PC-9 (cell line): ENCODE measurements at regions not wholly inside any gene's neighbourhood (a gene's known extent, or its start where the extent isn't known, plus 50 kb on each side); places are given as distances from the start of the nearest gene placed in this dataset.
"Not testable (repeated sequence)": the region's sequence is repeated elsewhere in the genome, so short reads cannot be mapped to it uniquely, and the experiment has no call there.

Experiments used
- BruUV-seq: library from RNA; stranded (reverse); fragments of 400-500 nt; replicated peaks from 2 replicates; lab custom pipeline; 2021; lab: Mats Ljungman, UMichigan
- CTCF ChIA-PET: fragments of 300-600 bp; sonication (Branson Sonifier 250); formaldehyde crosslinking; loops from one replicate; lab custom pipeline; 2022; ENCODE audit warnings: antibody characterized with exemption; lab: Charles Lee
- POLR2A ChIA-PET: fragments of 300-600 bp; sonication (Branson Sonifier 250); formaldehyde crosslinking; loops from one replicate; lab custom pipeline; 2022; ENCODE audit warnings: antibody characterized with exemption; ENCODE audit not compliant: unreplicated experiment; lab: Charles Lee
- DNase-seq, 2 experiments: peaks; one replicate each; pipeline versions ENCODE4 v3.0.0 to v3.0.0-alpha.2; 2015 to 2022; ENCODE audit warnings: mixed read lengths in 1 of 2
- H2AFZ ChIP-seq: fragments of 200-600 bp; sonication (generic); 2 replicates; pipeline ENCODE4 v1.8.1; 2017; ENCODE audit warnings: antibody characterized with exemption
- H3F3A ChIP-seq: fragments of 200-600 bp; sonication (generic); 2 replicates; pipeline ENCODE4 v1.8.1; 2017; ENCODE audit warnings: antibody characterized with exemption, mild to moderate bottlenecking, low read depth; ENCODE audit not compliant: insufficient read depth
- H3K27ac ChIP-seq: fragments of 200-600 bp; sonication (generic); 2 replicates; pipeline ENCODE4 v1.6.1; 2016; ENCODE audit warnings: mixed run types
- H3K27me3 ChIP-seq: fragments of 200-600 bp; sonication (generic); 2 replicates; pipeline ENCODE4 v1.6.1; 2016; ENCODE audit warnings: low read depth, mixed run types; ENCODE audit not compliant: insufficient read depth
- H3K36me3 ChIP-seq: fragments of 200-600 bp; sonication (generic); 2 replicates; pipeline ENCODE4 v1.6.1; 2016; ENCODE audit warnings: low read depth, mixed run types
- H3K4me1 ChIP-seq: fragments of 200-600 bp; sonication (generic); replicated peaks from 2 replicates; pipeline ENCODE4 v1.6.1; 2016; ENCODE audit warnings: mixed run types; ENCODE audit not compliant: insufficient read depth
- H3K4me2 ChIP-seq: fragments of 200-600 bp; sonication (generic); 2 replicates; pipeline ENCODE4 v1.6.1; 2017; ENCODE audit warnings: mixed run types
- H3K4me3 ChIP-seq: fragments of 200-600 bp; sonication (generic); 2 replicates; pipeline ENCODE4 v1.6.1; 2016; ENCODE audit warnings: mixed run types
- H3K79me2 ChIP-seq: fragments of 200-600 bp; sonication (generic); 2 replicates; pipeline ENCODE4 v1.6.1; 2017; ENCODE audit warnings: low read depth, mixed run types
- H3K9me2 ChIP-seq: fragments of 200-600 bp; sonication (generic); 2 replicates; pipeline ENCODE4 v1.8.1; 2017; ENCODE audit warnings: mild to moderate bottlenecking; ENCODE audit not compliant: insufficient read depth
- H3K9me3 ChIP-seq: fragments of 200-600 bp; sonication (generic); 2 replicates; pipeline ENCODE4 v1.8.1; 2016; ENCODE audit warnings: low read depth; ENCODE audit not compliant: insufficient read depth
- H4K20me1 ChIP-seq: fragments of 200-600 bp; sonication (generic); 2 replicates; pipeline ENCODE4 v1.8.1; 2017; ENCODE audit not compliant: insufficient read depth
- EZH2 ChIP-seq: fragments of 200-600 bp; sonication (generic); IDR thresholded peaks from 2 replicates; pipeline ENCODE4 v1.8.0; 2017; ENCODE audit warnings: antibody characterized with exemption, low read depth
- intact Hi-C: fragments of 100-400 bp; cut with micrococcal nuclease; formaldehyde crosslinking; loops from one replicate; pipeline ENCODE4 v1.10.0; 2022; ENCODE audit not compliant: unreplicated experiment
- TF ChIP-seq, protein P1 (sequence below): fragments of 200-600 bp; sonication (generic); conservative IDR thresholded peaks from 2 replicates; pipeline ENCODE4 v1.6.1; 2017; ENCODE audit warnings: mixed run types, antibody characterized with exemption, mild to moderate bottlenecking, moderate library complexity

DNA sequence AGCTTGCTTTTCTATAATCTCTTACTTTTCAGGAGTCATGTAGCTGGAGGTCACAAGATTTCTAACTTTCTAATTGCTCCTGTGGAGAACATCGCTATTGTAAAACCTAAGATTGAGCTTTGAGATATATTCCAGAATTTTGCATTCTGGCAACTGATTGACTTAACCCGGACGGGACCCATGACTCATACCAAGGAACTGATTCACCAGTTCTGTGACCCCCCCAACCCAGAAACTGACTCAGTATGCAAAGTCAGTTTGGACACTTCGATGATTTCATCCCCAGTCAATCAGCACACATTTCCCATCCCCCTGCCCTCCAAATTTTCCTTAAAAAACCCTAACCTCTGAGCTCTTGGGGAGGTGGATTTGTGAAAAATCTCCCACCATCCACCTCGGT lies 396.5 kb upstream of the GBE1 start:
- no peaks in the 10 kb centered on the region for H3K9me2 ChIP-seq
- no peaks in the 10 kb centered on the region for H3K36me3 ChIP-seq
- H3K4me3 ChIP-seq = no peak overlapping the region
- no peaks in the 10 kb centered on the region for H3F3A ChIP-seq
- H2AFZ ChIP-seq = no peak overlapping the region
- no peaks in the 10 kb centered on the region for H3K9me3 ChIP-seq
- H3K4me2 ChIP-seq = no peak overlapping the region
- no peaks in the 10 kb centered on the region for H3K79me2 ChIP-seq
- no peaks in the 10 kb centered on the region for H4K20me1 ChIP-seq
- CTCF ChIA-PET = interaction anchor here (0.6 kb wide), 1 partner anchor 88 kb away, joined by 4 read pairs; no protein-coding TSS in a partner anchor
- TF ChIP-seq EZH2 = no peak
- TF ChIP-seq, protein P1, sequence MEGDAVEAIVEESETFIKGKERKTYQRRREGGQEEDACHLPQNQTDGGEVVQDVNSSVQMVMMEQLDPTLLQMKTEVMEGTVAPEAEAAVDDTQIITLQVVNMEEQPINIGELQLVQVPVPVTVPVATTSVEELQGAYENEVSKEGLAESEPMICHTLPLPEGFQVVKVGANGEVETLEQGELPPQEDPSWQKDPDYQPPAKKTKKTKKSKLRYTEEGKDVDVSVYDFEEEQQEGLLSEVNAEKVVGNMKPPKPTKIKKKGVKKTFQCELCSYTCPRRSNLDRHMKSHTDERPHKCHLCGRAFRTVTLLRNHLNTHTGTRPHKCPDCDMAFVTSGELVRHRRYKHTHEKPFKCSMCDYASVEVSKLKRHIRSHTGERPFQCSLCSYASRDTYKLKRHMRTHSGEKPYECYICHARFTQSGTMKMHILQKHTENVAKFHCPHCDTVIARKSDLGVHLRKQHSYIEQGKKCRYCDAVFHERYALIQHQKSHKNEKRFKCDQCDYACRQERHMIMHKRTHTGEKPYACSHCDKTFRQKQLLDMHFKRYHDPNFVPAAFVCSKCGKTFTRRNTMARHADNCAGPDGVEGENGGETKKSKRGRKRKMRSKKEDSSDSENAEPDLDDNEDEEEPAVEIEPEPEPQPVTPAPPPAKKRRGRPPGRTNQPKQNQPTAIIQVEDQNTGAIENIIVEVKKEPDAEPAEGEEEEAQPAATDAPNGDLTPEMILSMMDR = no peak
- POLR2A ChIA-PET = no interaction called here
- H3K27me3 ChIP-seq = no peaks in the 10 kb centered on the region
- no peak overlapping the region for H3K27ac ChIP-seq
- BruUV-seq = no TSS peak
- DNase-seq = no peak
- H3K4me1 ChIP-seq = peaks cover 9% of the 10 kb centered on the region
- intact Hi-C loops = no loop called here

DNA sequence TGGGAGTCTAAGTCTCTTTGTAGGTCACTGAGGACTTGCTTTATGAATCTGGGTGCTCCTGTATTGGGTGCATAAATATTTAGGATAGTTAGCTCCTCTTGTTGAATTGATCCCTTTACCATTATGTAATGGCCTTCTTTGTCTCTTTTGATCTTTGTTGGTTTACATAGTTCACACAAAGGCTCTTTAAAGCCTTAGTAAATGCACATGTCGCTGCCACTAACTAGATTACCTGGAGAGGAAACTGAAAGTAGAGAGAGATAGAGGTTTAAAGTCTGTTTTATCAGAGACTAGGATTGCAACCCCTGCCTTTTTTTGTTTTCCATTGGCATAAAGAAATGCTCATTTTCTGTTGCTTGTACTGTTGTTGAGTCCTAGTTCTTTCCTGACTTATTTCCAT lies 392.4 kb upstream of the GBE1 start:
- POLR2A ChIA-PET, H3K4me3 ChIP-seq, H3K27me3 ChIP-seq, H3K4me2 ChIP-seq, H3K79me2 ChIP-seq, H4K20me1 ChIP-seq, DNase-seq, H3K36me3 ChIP-seq, H3F3A ChIP-seq, H2AFZ ChIP-seq, H3K9me2 ChIP-seq, H3K27ac ChIP-seq, H3K4me1 ChIP-seq, H3K9me3 ChIP-seq, BruUV-seq, intact Hi-C loops, CTCF ChIA-PET: not testable (repeated sequence)

DNA sequence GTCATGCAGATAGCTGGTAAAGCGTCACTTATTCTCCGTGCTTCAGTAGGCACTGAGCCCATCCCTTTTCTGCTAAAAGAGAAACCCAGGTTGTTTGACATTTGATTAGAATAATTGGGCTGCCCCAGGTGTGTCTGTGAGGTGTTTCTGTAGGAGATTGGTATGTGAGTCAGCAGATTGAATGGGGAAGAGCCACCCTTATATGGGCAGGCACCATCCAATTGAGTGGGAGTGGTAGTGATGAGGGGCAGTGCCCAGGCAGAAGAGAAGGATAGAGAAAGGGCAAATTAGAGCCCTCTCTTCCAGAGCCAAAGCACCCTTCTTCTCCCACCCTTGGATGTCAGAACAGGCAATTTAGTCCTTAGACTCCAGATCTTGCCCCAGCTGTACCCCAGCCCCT lies 384.3 kb upstream of the GBE1 start:
- Histone ChIP-seq H3F3A (no peaks in the 10 kb centered on the region), H3K9me3 (no peaks in the 10 kb centered on the region), H3K79me2 (no peaks in the 10 kb centered on the region), H2AFZ (no peak overlapping the region), H3K27me3 (no peaks in the 10 kb centered on the region), H3K27ac (no peak overlapping the region), H3K9me2 (no peaks in the 10 kb centered on the region), H4K20me1 (no peaks in the 10 kb centered on the region), H3K4me1 (no peaks in the 10 kb centered on the region), H3K4me3 (no peak overlapping the region), H3K4me2 (no peak overlapping the region), H3K36me3 (no peaks in the 10 kb centered on the region)
- TF ChIP-seq EZH2 = no peak
- TF ChIP-seq, protein P1 = no peak
- BruUV-seq = no TSS peak
- intact Hi-C loops = no loop called here
- ChIA-PET CTCF (no interaction called here), POLR2A (no interaction called here)
- no peak for DNase-seq

DNA sequence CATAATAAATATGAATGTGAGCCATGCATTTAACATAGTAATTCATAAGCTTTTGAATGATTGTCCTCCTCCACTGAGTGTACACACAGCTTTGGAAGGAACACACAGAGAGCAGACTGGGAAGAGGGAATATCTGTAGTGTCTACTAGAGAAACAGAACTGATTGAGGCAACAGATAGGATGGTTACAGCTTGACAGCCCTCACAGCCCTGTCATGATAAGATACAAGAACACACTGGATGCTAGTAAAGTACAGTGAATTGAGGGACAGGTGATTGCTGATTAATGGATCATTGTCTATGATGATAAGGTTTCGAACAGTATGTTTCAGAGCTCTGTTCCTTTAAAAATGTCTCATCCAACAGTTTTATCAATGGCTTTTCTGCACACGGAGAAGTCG lies 383.4 kb upstream of the GBE1 start:
- DNase-seq = no peak
- no peaks in the 10 kb centered on the region for H3K36me3 ChIP-seq
- CTCF ChIA-PET = no interaction called here
- H3K27me3 ChIP-seq = no peaks in the 10 kb centered on the region
- H3K4me1 ChIP-seq = no peaks in the 10 kb centered on the region
- no peaks in the 10 kb centered on the region for H3K79me2 ChIP-seq
- no peak overlapping the region for H2AFZ ChIP-seq
- no TSS peak for BruUV-seq
- no peaks in the 10 kb centered on the region for H3F3A ChIP-seq
- H4K20me1 ChIP-seq = no peaks in the 10 kb centered on the region
- no peaks in the 10 kb centered on the region for H3K9me3 ChIP-seq
- POLR2A ChIA-PET = no interaction called here
- no peak overlapping the region for H3K4me3 ChIP-seq
- no peak overlapping the region for H3K4me2 ChIP-seq
- no peak for TF ChIP-seq EZH2
- TF ChIP-seq, protein P1 = no peak
- no peak overlapping the region for H3K27ac ChIP-seq
- no peaks in the 10 kb centered on the region for H3K9me2 ChIP-seq
- intact Hi-C loops = no loop called here
